ENCODE measurements at regions not wholly inside any gene's neighbourhood (a gene's known extent, or its start where the extent isn't known, plus 50 kb on each side); places are given as distances from the start of the nearest gene placed in this dataset.

GRCh38 chr14:22152161-22152870, 436.7 kb downstream of the DAD1 start:
- no peaks in the 10 kb centered on the region for H3K4me1 ChIP-seq
- DNase-seq (no peak), ATAC-seq (no peak)
- WGBS, 2 donors, result 71 to 76% methylated on average over 3 of the region's 3 CpGs
- no peak for TF ChIP-seq CTCF (IDR thresholded peaks at IDR 0.05)
- H3K27me3 ChIP-seq, result peaks cover 0 to 27% (median 3%) of the 10 kb centered on the region in 7 donors
- H3K27ac ChIP-seq, result no peak overlapping the region
- H3K4me3 ChIP-seq, result no peak overlapping the region
- intact Hi-C loops (cut with DNase I), result no loop called here
- peaks cover 0 to 22% (median 0%) of the 10 kb centered on the region in 11 donors for H3K9me3 ChIP-seq
- no peaks in the 10 kb centered on the region for H3K36me3 ChIP-seq

- ATAC-seq, result no peak
- no peaks in the 10 kb centered on the region for H3K36me3 ChIP-seq
- no peak for TF ChIP-seq CTCF (IDR thresholded peaks at IDR 0.05)
- no peaks in the 10 kb centered on the region for H3K4me1 ChIP-seq
- intact Hi-C loops (cut with DNase I), result no loop called here
- 77 to 81% methylated on average over 4 of the region's 4 CpGs for WGBS, 2 donors
- DNase-seq, result no peak
- H3K4me3 ChIP-seq, result no peak overlapping the region
- peaks cover 0 to 27% (median 3%) of the 10 kb centered on the region in 7 donors for H3K27me3 ChIP-seq
- H3K9me3 ChIP-seq, result peaks cover 0 to 22% (median 0%) of the 10 kb centered on the region in 11 donors
- no peak overlapping the region for H3K27ac ChIP-seq
Observed at GRCh38 chr14:22151121-22151520, 437.9 kb downstream of the DAD1 start.

GRCh38 chr14:22149058-22149457, 440.0 kb downstream of the DAD1 start:
- H3K4me3 ChIP-seq, result no peak overlapping the region
- H3K4me1 ChIP-seq, result no peaks in the 10 kb centered on the region
- TF ChIP-seq CTCF (IDR thresholded peaks at IDR 0.05), result no peak
- 82 to 88% methylated on average over 3 of the region's 3 CpGs for WGBS, 2 donors
- no peak for DNase-seq
- no peak for ATAC-seq
- H3K27me3 ChIP-seq, result peaks cover 0 to 27% (median 3%) of the 10 kb centered on the region in 7 donors
- no peak overlapping the region for H3K27ac ChIP-seq
- no peaks in the 10 kb centered on the region for H3K36me3 ChIP-seq
- H3K9me3 ChIP-seq, result peaks cover 0 to 22% (median 0%) of the 10 kb centered on the region in 11 donors
- intact Hi-C loops (cut with DNase I), result no loop called here

- Histone ChIP-seq H3K27ac (no peak overlapping the region), H3K4me3 (no peak overlapping the region), H3K36me3 (no peaks in the 10 kb centered on the region), H3K9me3 (peaks cover 0 to 18% (median 0%) of the 10 kb centered on the region in 11 donors), H3K27me3 (peaks cover 0 to 14% (median 0%) of the 10 kb centered on the region in 7 donors), H3K4me1 (no peaks in the 10 kb centered on the region)
- 75 to 77% methylated on average over 3 of the region's 3 CpGs for WGBS, 2 donors
- no peak for TF ChIP-seq CTCF (IDR thresholded peaks at IDR 0.05)
- DNase-seq, result no peak
- intact Hi-C loops (cut with DNase I), result no loop called here
- no peak for ATAC-seq
Observed at GRCh38 chr14:22147716-22148115, 441.3 kb downstream of the DAD1 start.
